CD4-positive, alpha-beta T cell (primary cell): ENCODE measurements at regions not wholly inside any gene's neighbourhood (a gene's known extent, or its start where the extent isn't known, plus 50 kb on each side); places are given as distances from the start of the nearest gene placed in this dataset.

Experiments used
- ATAC-seq: fragments of 200-7000 bp; cut with Tn5 transposase; one replicate; pipeline ENCODE4 v1.10.0; 2022; ENCODE audit warnings: mild to moderate bottlenecking; ENCODE audit not compliant: poor library complexity
- CTCF ChIA-PET: fragments of 350-600 bp; sonication (Branson Sonifier 250); formaldehyde crosslinking; loops from one replicate; lab custom pipeline; 2021; ENCODE audit warnings: antibody characterized with exemption, inconsistent platforms; lab: Charles Lee
- POLR2A ChIA-PET: fragments of 350-600 bp; sonication (Branson Sonifier 250); formaldehyde crosslinking; loops from one replicate; lab custom pipeline; 2021; ENCODE audit warnings: antibody characterized with exemption, inconsistent platforms; lab: Charles Lee
- DNase-seq, 14 experiments: peaks; one replicate each; pipeline ENCODE4 v3.0.0-alpha.2; 2013 to 2020; ENCODE audit warnings: mixed read lengths in 2 of 14
- H3K27ac ChIP-seq, 2 donors: one replicate each; pipeline versions ENCODE4 v1.5.1 to v1.7.0; 2013; ENCODE audit warnings: low read length in 2 of 2, low read depth in 1 of 2, mild to moderate bottlenecking in 1 of 2
- H3K27me3 ChIP-seq, 2 experiments: 1 replicate in 1 of 2; 2 replicates in 1 of 2; pipeline versions ENCODE4 v1.6.1 to v1.7.0; 2013; ENCODE audit warnings: low read length in 2 of 2, control low read depth in 1 of 2, mild to moderate bottlenecking in 1 of 2, moderate library complexity in 1 of 2; ENCODE audit not compliant: insufficient read depth in 2 of 2, control insufficient read depth in 1 of 2
- H3K36me3 ChIP-seq: one replicate; pipeline ENCODE4 v1.6.1; 2013; ENCODE audit warnings: low read length, control low read depth; ENCODE audit not compliant: insufficient read depth
- H3K4me1 ChIP-seq: one replicate; pipeline ENCODE4 v1.6.1; 2013; ENCODE audit warnings: low read length, control low read depth; ENCODE audit not compliant: insufficient read depth
- H3K4me3 ChIP-seq: one replicate; pipeline ENCODE4 v1.5.1; 2013; ENCODE audit warnings: mild to moderate bottlenecking, low read length, moderate library complexity
- H3K9me3 ChIP-seq, 2 experiments: 1 replicate in 1 of 2; 2 replicates in 1 of 2; pipeline versions ENCODE4 v1.6.1 to v1.7.0; 2013; ENCODE audit warnings: low read length in 2 of 2, mild to moderate bottlenecking in 2 of 2, control low read depth in 1 of 2, moderate library complexity in 1 of 2; ENCODE audit not compliant: control insufficient read depth in 1 of 2, insufficient read depth in 1 of 2
- H3K27ac Mint-ChIP-seq: one replicate; pipeline ENCODE4 v1.8.0; 2020; ENCODE audit warnings: mixed read lengths
- H3K27me3 Mint-ChIP-seq: one replicate; pipeline ENCODE4 v1.8.0; 2021; ENCODE audit warnings: mixed read lengths
- H3K36me3 Mint-ChIP-seq: one replicate; pipeline ENCODE4 v1.8.0; 2021; ENCODE audit warnings: low read depth, mixed read lengths
- H3K4me1 Mint-ChIP-seq: one replicate; pipeline ENCODE4 v1.8.0; 2021; ENCODE audit warnings: low read depth, mixed read lengths
- H3K4me3 Mint-ChIP-seq: one replicate; pipeline ENCODE4 v1.8.0; 2020; ENCODE audit warnings: mild to moderate bottlenecking, mixed read lengths
- H3K9me3 Mint-ChIP-seq: one replicate; pipeline ENCODE4 v1.8.0; 2020; ENCODE audit warnings: mixed read lengths
- CTCF ChIP-seq: fragments of 200-600 bp; IDR thresholded peaks from one replicate; pipeline ENCODE4 v1.8.0; 2022; ENCODE audit warnings: antibody characterized with exemption, mild to moderate bottlenecking
- intact Hi-C, 2 experiments: fragments of 100-400 bp; cut with DNase I in 1 of 2; cut with micrococcal nuclease in 1 of 2; formaldehyde crosslinking; loops; one replicate each; pipeline versions ENCODE4 v1.15.1 to v1.9.0; 2023 to 2025; cut with DNase I, micrococcal nuclease

- no peaks in the 10 kb centered on the region for H3K4me1 ChIP-seq
- H3K9me3 ChIP-seq, result no peaks in the 10 kb centered on the region
- TF ChIP-seq CTCF, result no peak
- H3K27me3 Mint-ChIP-seq, result peaks cover 11% of the 10 kb centered on the region
- H3K36me3 Mint-ChIP-seq, result no peaks in the 10 kb centered on the region
- ChIA-PET CTCF (no interaction called here), POLR2A (no interaction called here)
- DNase-seq (no peak), ATAC-seq (no peak)
- no peak overlapping the region for H3K4me3 Mint-ChIP-seq
- no peak overlapping the region for H3K4me3 ChIP-seq
- no peaks in the 10 kb centered on the region for H3K36me3 ChIP-seq
- no peak overlapping the region for H3K27ac ChIP-seq
- H3K27ac Mint-ChIP-seq, result no peak overlapping the region
- no peaks in the 10 kb centered on the region for H3K4me1 Mint-ChIP-seq
- no peaks in the 10 kb centered on the region for H3K9me3 Mint-ChIP-seq
- peaks cover 0 to 3% of the 10 kb centered on the region in 2 experiments for H3K27me3 ChIP-seq
- intact Hi-C loops, result no loop called here
Measured at GRCh38 chr21:35862969-35863368, 197.4 kb downstream of the SETD4 start.

- Mint-ChIP-seq H3K4me1 (no peaks in the 10 kb centered on the region), H3K9me3 (no peaks in the 10 kb centered on the region), H3K36me3 (no peaks in the 10 kb centered on the region), H3K27ac (no peak overlapping the region), H3K4me3 (no peak overlapping the region), H3K27me3 (peaks cover 17% of the 10 kb centered on the region)
- no peak for ATAC-seq
- H3K4me3 ChIP-seq, result no peak overlapping the region
- intact Hi-C loops, result no loop called here
- CTCF ChIA-PET, result no interaction called here
- no peaks in the 10 kb centered on the region for H3K4me1 ChIP-seq
- no peaks in the 10 kb centered on the region for H3K36me3 ChIP-seq
- no peaks in the 10 kb centered on the region for H3K9me3 ChIP-seq
- no peak overlapping the region for H3K27ac ChIP-seq
- POLR2A ChIA-PET, result no interaction called here
- H3K27me3 ChIP-seq, result peaks cover 0 to 3% of the 10 kb centered on the region in 2 experiments
- TF ChIP-seq CTCF, result no peak
- no peak for DNase-seq
Measured at GRCh38 chr21:35861661-35862060, 198.7 kb downstream of the SETD4 start.

- TF ChIP-seq CTCF, result no peak
- DNase-seq (no peak), ATAC-seq (no peak)
- Mint-ChIP-seq H3K27ac (no peak overlapping the region), H3K27me3 (peaks cover 24% of the 10 kb centered on the region), H3K4me1 (no peaks in the 10 kb centered on the region), H3K9me3 (no peaks in the 10 kb centered on the region), H3K36me3 (no peaks in the 10 kb centered on the region), H3K4me3 (no peak overlapping the region)
- intact Hi-C loops, result no loop called here
- Histone ChIP-seq H3K27me3 (peaks cover 0 to 3% of the 10 kb centered on the region in 2 experiments), H3K4me3 (no peak overlapping the region), H3K36me3 (no peaks in the 10 kb centered on the region), H3K9me3 (no peaks in the 10 kb centered on the region), H3K4me1 (no peaks in the 10 kb centered on the region), H3K27ac (no peak overlapping the region)
- POLR2A ChIA-PET, result no interaction called here
- CTCF ChIA-PET, result no interaction called here
Measured at GRCh38 chr21:35860189-35860869, 200.0 kb downstream of the SETD4 start.
